T-helper 17 cell (primary cell): ENCODE measurements at regions not wholly inside any gene's neighbourhood (a gene's known extent, or its start where the extent isn't known, plus 50 kb on each side); places are given as distances from the start of the nearest gene placed in this dataset.

Experiments
- ATAC-seq: fragments of 150-1000 bp; cut with Tn5 transposase; 2 replicates; pipeline ENCODE4 v1.10.0; 2021; ENCODE audit warnings: mild to moderate bottlenecking, moderate library complexity
- DNase-seq, 3 donors: peaks; one replicate each; pipeline versions ENCODE4 v3.0.0 to v3.0.0-alpha.2; 2020 to 2021
- H3K9me3 ChIP-seq: one replicate; pipeline ENCODE4 v1.7.0; 2013; ENCODE audit warnings: low read length, mild to moderate bottlenecking; ENCODE audit not compliant: control insufficient read depth, poor library complexity, severe bottlenecking
- H3K27ac Mint-ChIP-seq: one replicate; pipeline ENCODE4 v1.8.0; 2022; ENCODE audit warnings: mild to moderate bottlenecking, moderate library complexity, mixed read lengths
- H3K27me3 Mint-ChIP-seq: one replicate; pipeline ENCODE4 v1.8.0; 2022; ENCODE audit warnings: mixed read lengths
- H3K36me3 Mint-ChIP-seq: one replicate; pipeline ENCODE4 v1.8.0; 2022; ENCODE audit warnings: low read depth, mixed read lengths
- H3K4me1 Mint-ChIP-seq: one replicate; pipeline ENCODE4 v1.8.0; 2022; ENCODE audit warnings: mild to moderate bottlenecking, mixed read lengths
- H3K4me3 Mint-ChIP-seq: one replicate; pipeline ENCODE4 v1.8.0; 2022; ENCODE audit warnings: mild to moderate bottlenecking, moderate library complexity, mixed read lengths

DNA sequence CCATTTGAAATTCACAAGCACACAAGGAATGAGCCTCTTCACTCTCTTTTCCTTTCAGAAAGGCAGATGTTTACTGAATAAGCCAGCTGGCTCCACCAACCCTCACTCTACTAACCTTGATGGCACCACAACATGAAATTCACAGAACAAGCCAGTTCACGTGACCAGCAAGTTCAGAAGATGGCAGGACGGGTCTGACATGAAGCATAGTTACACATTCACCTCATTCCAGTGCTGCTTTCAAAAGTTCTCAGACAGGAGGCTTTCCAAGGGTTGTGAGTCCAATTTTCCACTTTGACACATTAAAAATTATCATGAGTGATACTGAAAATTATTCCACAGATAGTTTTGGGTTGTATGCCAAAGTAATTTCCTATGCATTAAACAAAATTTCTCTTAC lies 74.2 kb upstream of the MBOAT2 start:
- Mint-ChIP-seq H3K4me1 (no peaks in the 10 kb centered on the region), H3K27me3 (peaks cover 21% of the 10 kb centered on the region), H3K4me3 (no peak overlapping the region), H3K36me3 (no peaks in the 10 kb centered on the region), H3K27ac (no peak overlapping the region)
- DNase-seq (no peak), ATAC-seq (no peak)
- no peaks in the 10 kb centered on the region for H3K9me3 ChIP-seq

DNA sequence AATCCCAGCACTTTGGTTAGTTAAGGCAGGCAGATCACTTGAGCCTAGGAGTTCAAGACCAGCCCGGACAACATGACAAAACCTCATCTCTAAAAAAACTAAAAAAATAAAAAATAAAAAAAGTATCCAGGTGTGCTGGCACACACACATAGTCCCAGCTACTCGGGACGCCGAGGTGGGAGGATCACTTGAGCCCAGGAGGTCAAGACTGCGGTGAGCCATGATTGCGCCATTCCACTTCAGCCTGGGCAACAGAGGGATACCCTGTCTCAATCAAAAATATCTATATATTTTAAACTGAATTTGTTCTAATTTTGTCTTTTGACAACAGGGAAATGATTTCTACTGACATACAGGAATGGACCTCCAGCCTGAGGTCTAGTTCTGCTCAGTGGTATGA lies 73.3 kb upstream of the MBOAT2 start:
- Mint-ChIP-seq H3K4me1 (no peaks in the 10 kb centered on the region), H3K27ac (no peak overlapping the region), H3K36me3 (no peaks in the 10 kb centered on the region), H3K4me3 (no peak overlapping the region), H3K27me3 (peaks cover 22% of the 10 kb centered on the region)
- ATAC-seq, result no peak
- no peak for DNase-seq
- H3K9me3 ChIP-seq, result no peaks in the 10 kb centered on the region

DNA sequence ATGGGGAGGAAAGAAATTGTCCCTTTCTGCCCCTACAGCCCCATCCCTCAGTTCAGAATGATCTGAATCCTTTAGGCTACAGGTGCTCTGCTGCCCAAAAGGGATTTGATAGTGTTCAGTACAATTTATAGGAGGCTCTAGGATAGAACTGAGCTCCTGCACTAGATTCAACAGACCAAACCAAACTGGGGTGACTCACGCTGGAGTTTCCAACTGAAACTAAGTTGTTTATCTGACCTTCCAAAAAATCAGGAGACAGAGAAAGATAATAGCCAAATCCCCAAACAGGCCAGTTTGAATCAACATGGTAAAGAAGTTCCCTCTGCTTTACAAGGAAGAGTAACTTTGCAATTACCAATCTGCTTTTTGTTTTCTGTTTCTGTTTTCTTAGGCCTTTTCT lies 72.7 kb upstream of the MBOAT2 start:
- H3K27me3 Mint-ChIP-seq, result peaks cover 23% of the 10 kb centered on the region
- no peaks in the 10 kb centered on the region for H3K4me1 Mint-ChIP-seq
- H3K4me3 Mint-ChIP-seq, result no peak overlapping the region
- H3K27ac Mint-ChIP-seq, result no peak overlapping the region
- DNase-seq (no peak), ATAC-seq (no peak)
- H3K36me3 Mint-ChIP-seq, result no peaks in the 10 kb centered on the region
- no peaks in the 10 kb centered on the region for H3K9me3 ChIP-seq

DNA sequence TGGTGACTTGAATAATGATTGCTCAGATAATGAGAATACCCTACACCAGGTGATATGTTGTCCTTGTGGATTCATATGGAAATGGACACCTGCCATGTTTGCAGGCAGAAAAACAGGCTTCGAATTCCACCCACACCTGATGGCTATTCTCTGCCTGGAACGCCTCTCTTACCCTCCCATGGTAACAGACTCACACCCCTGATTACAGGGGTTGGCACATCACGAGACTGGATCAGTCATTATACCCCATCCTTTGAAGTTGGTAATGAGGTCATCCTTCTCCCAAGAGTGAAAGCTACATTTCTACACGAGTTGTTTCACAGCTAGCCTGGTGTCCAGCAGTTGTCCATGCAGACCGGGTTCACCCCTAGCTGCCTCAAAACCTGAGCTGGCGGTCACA lies 71.4 kb upstream of the MBOAT2 start:
- no peaks in the 10 kb centered on the region for H3K4me1 Mint-ChIP-seq
- DNase-seq (no peak), ATAC-seq (no peak)
- no peak overlapping the region for H3K27ac Mint-ChIP-seq
- no peak overlapping the region for H3K4me3 Mint-ChIP-seq
- no peaks in the 10 kb centered on the region for H3K9me3 ChIP-seq
- peaks cover 27% of the 10 kb centered on the region for H3K27me3 Mint-ChIP-seq
- H3K36me3 Mint-ChIP-seq, result no peaks in the 10 kb centered on the region

DNA sequence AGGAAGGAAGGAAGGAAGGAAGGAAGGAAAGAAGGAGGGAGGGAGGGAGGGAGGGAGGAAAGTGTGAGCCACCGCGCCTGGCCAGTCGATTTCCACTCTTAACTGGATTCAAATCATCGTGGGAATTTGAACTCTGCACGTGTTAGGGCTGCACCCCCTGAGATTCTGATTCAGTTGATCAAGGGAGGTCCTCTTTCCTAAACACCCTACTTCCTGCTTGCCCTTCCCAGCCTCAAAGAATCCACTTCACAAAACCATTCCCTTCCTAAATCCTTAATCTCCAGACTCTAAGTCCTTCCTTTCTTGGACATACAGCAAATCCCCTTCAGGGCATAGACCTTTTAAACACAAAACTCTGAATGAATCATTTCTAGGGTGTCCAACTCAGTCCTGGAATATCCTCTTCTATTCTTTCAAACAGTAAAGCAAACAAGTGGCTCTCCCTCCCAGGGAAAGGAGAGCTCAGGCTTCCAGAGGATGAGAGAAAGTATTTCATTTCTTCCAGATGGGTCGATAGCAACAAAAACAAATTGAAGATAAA lies 68.2 kb upstream of the MBOAT2 start:
- no peak for DNase-seq
- no peak overlapping the region for H3K27ac Mint-ChIP-seq
- no peaks in the 10 kb centered on the region for H3K9me3 ChIP-seq
- H3K4me1 Mint-ChIP-seq, result no peaks in the 10 kb centered on the region
- H3K4me3 Mint-ChIP-seq, result no peak overlapping the region
- peaks cover 21% of the 10 kb centered on the region for H3K27me3 Mint-ChIP-seq
- ATAC-seq, result no peak
- H3K36me3 Mint-ChIP-seq, result peaks cover 2% of the 10 kb centered on the region

DNA sequence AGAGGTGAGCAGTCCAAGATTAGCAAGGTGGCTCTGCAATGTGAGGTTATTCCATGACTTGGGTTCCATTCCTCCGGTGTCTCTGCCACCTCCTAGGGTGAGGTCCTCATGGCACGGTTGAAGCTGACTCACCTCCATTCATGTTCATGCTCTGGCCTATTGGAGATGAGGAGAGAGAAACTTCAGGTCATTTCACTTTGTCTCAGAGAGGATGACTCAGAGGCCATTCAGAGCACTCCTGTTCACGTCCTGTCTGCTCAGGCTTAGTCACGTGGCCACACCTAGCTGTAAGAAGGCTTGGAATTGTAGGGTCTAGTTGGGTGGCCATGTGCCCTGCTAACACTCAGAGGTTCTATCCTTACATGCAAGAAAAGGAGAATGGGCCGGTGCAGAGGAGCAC lies 67.5 kb upstream of the MBOAT2 start:
- Mint-ChIP-seq H3K27ac (no peak overlapping the region), H3K4me3 (no peak overlapping the region), H3K27me3 (peaks cover 19% of the 10 kb centered on the region), H3K4me1 (no peaks in the 10 kb centered on the region), H3K36me3 (peaks cover 2% of the 10 kb centered on the region)
- DNase-seq, result no peak
- no peaks in the 10 kb centered on the region for H3K9me3 ChIP-seq
- ATAC-seq, result no peak

DNA sequence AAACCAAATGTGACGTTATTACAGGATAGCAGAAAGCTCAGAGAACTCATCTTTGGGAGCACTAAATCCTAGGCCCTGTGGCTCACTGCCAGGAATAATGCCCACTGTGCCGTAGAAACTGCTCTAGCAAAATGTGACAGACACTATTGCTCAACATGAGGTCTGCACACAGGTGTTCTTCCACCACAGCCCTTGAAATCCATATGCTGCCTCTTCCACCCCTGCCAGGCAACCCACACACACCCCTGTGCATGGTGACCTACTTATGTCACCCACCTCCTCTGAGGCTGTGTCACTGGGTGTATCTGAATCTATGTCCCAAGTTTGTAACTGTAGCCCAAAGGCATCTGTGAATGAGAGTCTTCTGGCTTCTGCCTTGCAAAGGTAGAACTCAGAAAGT lies 66.1 kb upstream of the MBOAT2 start:
- Mint-ChIP-seq H3K27me3 (peaks cover 11% of the 10 kb centered on the region), H3K27ac (no peak overlapping the region), H3K36me3 (peaks cover 2% of the 10 kb centered on the region), H3K4me3 (no peak overlapping the region), H3K4me1 (no peaks in the 10 kb centered on the region)
- no peak for DNase-seq
- ATAC-seq, result no peak
- H3K9me3 ChIP-seq, result peaks cover 2% of the 10 kb centered on the region

DNA sequence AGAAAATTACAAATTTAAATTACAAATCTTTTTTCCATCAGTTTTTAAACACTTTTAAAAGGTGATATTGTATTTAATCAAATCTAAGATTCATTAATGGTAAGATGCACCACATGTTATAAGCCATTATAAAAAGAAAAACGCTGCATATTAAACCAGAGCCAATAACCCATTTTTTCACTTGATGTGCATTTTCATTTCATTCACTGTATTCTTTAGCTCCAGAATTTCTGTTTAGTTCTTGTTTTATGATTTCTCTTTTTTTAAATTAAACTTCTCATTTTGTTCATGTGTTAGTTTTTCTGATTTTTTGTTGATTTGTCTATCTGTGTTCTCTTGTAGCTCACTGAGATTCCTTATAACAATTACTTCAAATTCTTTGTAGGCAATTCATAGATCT lies 62.4 kb upstream of the MBOAT2 start:
- Mint-ChIP-seq H3K36me3 (peaks cover 2% of the 10 kb centered on the region), H3K4me3 (no peak overlapping the region), H3K4me1 (no peaks in the 10 kb centered on the region), H3K27ac (no peak overlapping the region), H3K27me3 (peaks cover 4% of the 10 kb centered on the region)
- ATAC-seq (no peak), DNase-seq (no peak)
- peaks cover 2% of the 10 kb centered on the region for H3K9me3 ChIP-seq

DNA sequence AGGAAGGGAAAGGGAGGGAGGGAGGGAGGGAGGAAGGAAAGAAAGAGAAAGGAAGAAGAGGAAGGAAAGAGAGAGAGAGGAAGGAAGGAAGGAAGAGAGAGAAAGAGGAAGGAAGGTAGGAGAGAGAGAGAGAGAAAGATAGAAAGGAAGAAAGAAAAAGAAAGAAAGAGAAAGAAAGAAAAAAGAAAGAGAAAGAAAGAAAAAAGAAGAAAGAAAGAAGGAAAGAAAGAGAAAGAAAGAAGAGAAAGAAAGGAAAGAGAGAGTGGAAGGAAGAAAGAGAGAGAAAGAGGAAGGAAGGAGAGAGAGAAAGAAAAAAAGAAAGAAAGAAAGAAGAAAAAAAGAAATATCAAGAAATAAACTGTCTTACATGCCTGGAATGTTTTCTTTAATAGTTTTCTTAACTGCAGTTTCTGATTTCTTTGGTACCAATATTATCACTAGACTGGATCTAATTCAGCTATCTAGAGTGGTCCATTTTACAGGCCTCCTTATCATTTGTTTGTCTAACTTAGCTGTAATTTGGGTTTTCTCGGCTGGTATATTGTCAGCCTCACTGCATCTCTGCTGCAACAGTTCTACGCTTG lies 59.6 kb upstream of the MBOAT2 start:
- no peaks in the 10 kb centered on the region for H3K36me3 Mint-ChIP-seq
- ATAC-seq, result no peak
- H3K4me3 Mint-ChIP-seq, result no peak overlapping the region
- no peaks in the 10 kb centered on the region for H3K4me1 Mint-ChIP-seq
- no peak for DNase-seq
- peaks cover 2% of the 10 kb centered on the region for H3K9me3 ChIP-seq
- H3K27me3 Mint-ChIP-seq, result peaks cover 13% of the 10 kb centered on the region
- no peak overlapping the region for H3K27ac Mint-ChIP-seq

DNA sequence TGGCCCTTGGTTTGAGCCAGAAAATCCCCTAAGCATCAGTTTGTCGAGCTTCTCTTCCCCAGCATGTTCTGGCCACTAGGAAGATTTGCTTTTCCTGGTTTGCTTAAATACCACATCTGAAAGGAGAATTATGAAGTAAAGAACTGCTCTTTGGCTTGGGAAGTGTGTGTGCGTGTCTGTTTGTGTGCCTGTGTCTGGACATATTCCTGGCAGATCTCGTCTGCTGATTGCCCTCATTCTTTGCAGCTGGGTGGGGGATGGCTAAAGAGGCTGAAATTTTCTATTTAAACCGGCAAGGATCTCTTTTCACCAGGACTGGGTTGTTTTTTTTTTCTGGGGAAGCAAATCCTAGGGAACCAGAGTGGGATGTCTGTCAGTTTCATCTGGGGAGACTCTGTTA lies 57.3 kb upstream of the MBOAT2 start:
- Mint-ChIP-seq H3K36me3 (no peaks in the 10 kb centered on the region), H3K4me1 (no peaks in the 10 kb centered on the region), H3K27me3 (peaks cover 13% of the 10 kb centered on the region), H3K4me3 (no peak overlapping the region), H3K27ac (no peak overlapping the region)
- ATAC-seq (no peak), DNase-seq (no peak)
- H3K9me3 ChIP-seq, result peaks cover 2% of the 10 kb centered on the region

DNA sequence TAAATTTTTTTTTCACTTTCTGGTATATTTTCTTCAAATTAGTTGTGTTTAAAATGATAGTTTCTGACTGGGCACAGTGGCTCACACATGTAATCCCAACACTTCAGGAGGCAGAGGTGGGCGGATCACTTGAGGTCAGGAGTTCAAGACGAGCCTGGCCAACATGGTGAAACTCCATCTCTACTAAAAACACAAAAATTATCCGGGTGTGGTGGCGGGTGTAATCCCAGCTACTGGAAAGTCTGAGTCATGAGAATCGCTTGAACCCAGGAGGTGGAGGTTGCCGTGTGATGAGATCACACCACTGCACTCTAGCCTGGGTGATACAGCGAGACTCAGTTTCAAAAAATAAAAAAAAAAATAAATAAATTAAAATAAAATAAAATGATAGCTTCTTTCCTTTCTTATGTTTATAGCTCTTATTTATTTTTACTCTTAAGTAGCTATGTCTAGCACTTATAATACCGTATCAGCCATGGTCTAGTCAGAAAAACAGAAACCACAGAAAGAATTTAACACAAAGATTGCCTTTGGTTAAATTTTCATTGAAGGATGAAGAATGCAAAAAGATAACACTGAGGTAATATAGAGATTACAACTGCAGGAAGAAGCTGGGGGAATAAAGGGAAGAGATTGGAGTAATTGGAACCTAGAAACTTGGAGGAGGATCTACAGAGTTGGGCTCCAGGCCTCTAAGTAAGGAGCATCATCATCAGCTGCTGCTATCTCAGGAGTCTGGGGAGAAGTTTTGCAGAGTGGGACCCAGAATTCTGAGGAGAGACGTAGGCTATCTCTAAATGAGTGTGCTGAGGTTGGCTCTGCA lies 54.7 kb upstream of the MBOAT2 start:
- ATAC-seq (no peak), DNase-seq (no peak)
- H3K27ac Mint-ChIP-seq, result peak overlapping the region; percentile 2
- H3K4me3 Mint-ChIP-seq, result no peak overlapping the region
- H3K27me3 Mint-ChIP-seq, result peaks cover 19% of the 10 kb centered on the region
- no peaks in the 10 kb centered on the region for H3K36me3 Mint-ChIP-seq
- no peaks in the 10 kb centered on the region for H3K9me3 ChIP-seq
- peaks cover 3% of the 10 kb centered on the region for H3K4me1 Mint-ChIP-seq

DNA sequence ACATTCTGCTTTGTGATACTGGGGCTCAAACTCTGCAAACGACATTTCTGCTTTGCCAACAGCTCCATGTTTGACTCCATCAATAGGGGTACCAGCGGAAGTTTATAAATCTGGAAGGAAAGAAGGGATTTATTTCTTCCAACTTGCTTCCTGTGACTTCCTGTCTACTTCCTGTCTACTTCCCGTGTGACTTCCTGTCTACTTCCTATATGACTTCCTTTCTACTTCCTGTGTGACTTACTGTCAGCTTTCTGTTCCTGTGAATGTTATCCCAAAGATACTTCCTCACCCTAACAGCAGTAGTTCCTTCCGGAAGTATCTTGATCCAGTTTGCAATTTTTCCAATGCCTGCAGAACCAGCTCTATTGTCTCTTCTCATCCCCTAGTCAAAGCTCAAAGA lies 52.0 kb upstream of the MBOAT2 start:
- no peak overlapping the region for H3K4me3 Mint-ChIP-seq
- peaks cover 15% of the 10 kb centered on the region for H3K27me3 Mint-ChIP-seq
- ATAC-seq (no peak), DNase-seq (no peak)
- H3K36me3 Mint-ChIP-seq, result no peaks in the 10 kb centered on the region
- peaks cover 3% of the 10 kb centered on the region for H3K4me1 Mint-ChIP-seq
- H3K27ac Mint-ChIP-seq, result no peak overlapping the region
- no peaks in the 10 kb centered on the region for H3K9me3 ChIP-seq

DNA sequence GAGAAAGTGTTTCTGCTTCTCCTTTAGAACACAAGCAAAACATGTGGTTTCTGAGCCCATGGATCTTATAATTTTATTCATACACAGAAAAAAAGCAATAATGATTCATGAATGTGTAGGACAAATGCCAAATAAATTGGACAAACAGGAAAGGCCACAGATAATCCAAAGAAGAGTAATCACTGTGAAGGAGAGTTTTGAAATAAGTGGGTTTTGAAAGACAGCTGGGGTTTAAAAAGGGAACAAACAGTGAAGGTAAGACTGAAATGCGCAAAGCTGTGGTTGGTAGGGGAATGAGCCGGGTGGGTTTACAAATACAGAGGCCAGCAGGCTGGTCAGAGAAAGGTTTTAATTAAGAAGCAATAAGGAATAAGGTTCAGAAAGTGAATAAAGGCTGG lies 50.0 kb upstream of the MBOAT2 start:
- no peak for DNase-seq
- Mint-ChIP-seq H3K4me1 (peaks cover 3% of the 10 kb centered on the region), H3K27ac (no peak overlapping the region), H3K36me3 (no peaks in the 10 kb centered on the region), H3K4me3 (no peak overlapping the region), H3K27me3 (peaks cover 9% of the 10 kb centered on the region)
- no peak for ATAC-seq
- no peaks in the 10 kb centered on the region for H3K9me3 ChIP-seq
